GM18909 (cell line): ENCODE measurements at regions not wholly inside any gene's neighbourhood (a gene's known extent, or its start where the extent isn't known, plus 50 kb on each side); places are given as distances from the start of the nearest gene placed in this dataset.
"Not testable (repeated sequence)": the region's sequence is repeated elsewhere in the genome, so short reads cannot be mapped to it uniquely, and the experiment has no call there.

Source experiments
- ATAC-seq: cut with Tn5 transposase; IDR thresholded peaks from one replicate; pipeline ENCODE4 v1.9.1; 2021; ENCODE audit warnings: mild to moderate bottlenecking; ENCODE audit not compliant: unreplicated experiment, poor library complexity

DNA sequence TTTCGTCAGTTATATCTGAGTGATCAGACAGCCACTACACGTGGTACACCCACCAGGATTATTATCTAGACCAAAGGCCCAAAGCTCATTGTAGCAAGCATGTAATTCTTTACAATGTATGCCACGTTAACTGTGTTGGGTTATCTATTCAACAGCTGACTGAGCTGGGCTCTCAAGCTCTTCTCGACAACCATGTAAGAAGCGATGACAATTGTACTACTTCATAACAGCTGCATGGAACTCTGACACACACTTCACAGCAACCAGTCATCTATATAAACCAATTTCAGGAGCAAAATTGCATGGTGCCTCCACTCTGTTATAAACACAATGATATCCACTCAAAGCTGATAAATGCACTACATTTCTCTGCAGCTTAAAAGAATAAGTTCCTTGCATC is 701.8 kb downstream of the NR4A2 start:
- no peak for ATAC-seq

DNA sequence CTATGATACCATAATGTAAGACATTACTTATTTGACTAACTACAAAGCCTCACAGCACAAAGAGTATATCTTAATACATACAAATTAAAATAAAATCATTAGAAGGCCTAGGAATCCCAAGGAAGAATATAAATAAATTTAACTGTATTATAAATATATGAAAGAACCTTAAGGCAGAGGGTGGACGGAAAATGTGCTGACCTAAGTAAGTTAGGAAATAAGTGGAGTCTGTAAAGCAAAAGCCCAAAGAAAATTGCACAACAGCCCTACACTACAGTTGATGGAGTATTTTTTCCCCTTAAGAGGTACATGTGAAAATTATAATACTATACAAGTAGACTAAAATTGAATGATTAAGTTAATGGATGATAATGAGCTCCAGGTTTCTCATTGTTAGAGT is 710.1 kb downstream of the NR4A2 start:
- no peak for ATAC-seq

DNA sequence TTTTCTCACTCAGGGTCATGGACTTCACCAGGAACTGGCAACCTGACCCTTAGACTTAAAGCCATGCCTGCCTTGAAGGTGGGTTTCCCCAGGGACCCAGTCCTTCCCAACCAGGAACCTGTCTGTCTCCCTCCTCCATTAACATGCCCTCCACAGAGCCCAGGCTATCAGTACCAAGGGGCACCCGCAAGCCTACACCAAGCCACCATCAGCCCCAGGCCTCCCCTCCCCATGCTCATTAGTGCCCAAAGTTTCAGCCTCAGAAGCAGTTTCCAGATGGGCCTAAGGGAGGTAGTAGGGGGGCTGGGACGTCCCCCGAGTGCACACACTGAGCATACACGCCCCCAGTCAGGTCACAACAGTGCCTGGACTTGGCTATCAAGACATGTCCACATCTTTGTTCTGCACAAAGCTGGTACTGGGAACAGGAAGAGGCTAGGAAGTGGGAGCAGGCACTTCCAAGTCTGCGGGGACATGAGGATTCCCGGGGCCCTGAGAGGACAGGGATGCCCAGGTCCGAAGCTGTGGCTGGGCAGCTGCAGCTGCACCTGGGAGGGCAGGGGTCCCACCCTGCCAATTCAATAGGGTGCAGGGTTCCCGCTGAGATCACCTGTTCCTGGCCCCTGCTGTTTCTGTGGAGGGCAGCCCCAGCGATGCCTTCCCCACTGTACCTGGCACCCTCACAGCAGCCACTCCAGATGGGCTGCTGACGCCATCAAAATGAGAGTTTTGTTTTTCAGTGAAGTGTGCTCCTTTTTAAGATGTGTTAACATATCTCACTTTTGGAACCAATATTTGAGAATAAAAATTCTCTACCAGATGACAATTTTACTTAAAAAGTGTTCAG is 731.4 kb downstream of the NR4A2 start:
- ATAC-seq = no peak

DNA sequence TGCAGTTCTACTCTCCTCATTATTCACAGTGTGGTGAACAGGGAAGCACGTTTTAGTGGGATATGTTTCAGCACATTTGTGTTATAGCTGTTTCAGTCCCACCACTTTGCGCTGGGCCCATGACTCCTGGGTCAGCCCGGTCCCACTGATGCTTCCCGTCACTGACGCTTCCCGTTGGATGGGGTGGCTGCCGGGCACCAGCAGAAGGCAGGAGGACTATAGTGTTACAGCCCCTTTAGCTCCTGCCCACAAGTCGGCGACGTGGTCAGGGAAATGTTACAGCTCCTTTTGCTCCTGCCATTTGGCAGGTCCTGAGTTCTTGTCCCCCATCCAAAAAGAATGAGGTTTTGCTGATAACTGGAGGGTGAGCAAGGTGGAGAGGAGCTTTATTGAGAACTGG is 732.2 kb downstream of the NR4A2 start:
- ATAC-seq = no peak

DNA sequence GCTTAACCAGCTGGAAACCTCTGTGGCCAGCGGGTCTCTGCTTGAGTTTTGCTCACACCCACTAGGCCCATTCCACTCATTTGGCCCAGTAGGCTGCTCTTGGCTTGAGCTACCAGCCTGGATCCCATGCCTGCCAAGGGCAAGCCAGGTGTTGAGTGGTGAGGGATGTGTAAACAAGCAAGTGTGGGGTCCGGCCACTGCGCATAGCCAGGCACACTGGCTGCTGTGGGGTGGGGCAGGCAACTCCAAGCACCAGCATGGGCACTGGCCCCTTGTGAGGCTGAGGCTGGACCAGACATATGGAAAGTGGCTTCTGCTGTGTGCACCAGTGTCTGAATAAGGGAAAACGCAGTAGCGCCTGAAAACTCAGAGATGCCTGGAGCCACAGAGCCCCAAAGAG is 732.7 kb downstream of the NR4A2 start:
- no peak for ATAC-seq

DNA sequence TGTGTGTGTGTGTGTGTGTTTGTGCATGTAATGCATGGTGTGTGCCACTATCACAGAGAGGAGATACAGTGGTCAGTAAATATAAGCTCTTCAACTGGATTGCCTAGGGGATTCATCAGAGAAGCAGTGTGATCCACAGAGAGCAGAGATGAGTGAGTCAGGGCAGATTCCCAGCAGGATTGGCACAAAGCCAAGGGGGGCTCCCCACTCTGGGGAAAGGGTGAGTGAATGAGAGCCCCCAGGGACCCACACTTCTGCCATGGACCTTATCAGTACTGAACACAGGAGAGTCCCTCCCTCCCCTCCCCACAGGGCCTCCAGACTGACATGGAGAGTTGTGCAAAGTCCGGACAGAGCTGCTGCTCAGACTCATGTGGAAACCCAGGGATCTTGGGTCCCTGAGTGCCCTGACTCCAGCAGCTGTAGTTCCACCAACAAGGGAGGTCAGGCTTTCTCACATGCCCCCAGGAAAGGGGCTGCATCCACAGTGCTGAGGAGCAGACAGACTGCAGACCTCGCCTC is 748.8 kb downstream of the NR4A2 start:
- ATAC-seq = no peak

DNA sequence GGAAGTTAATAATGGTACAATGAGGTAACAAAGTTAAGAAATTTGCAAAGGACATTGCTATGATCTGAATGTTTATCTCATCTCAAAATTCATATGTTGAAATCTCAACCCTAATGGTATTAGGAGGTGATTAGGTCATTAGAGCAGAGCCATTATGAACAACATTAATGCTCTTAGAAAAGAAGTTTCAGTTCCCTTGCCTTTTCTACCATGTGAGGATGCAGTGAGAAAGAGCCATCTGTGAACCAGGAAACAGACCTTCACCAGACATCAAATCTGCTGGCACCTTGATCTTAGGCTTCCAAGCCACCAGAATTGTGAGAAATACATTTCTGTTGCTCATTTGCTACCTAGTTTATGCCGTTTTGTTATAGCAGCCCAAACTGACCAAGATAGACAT is 757.6 kb downstream of the NR4A2 start:
- no peak for ATAC-seq

DNA sequence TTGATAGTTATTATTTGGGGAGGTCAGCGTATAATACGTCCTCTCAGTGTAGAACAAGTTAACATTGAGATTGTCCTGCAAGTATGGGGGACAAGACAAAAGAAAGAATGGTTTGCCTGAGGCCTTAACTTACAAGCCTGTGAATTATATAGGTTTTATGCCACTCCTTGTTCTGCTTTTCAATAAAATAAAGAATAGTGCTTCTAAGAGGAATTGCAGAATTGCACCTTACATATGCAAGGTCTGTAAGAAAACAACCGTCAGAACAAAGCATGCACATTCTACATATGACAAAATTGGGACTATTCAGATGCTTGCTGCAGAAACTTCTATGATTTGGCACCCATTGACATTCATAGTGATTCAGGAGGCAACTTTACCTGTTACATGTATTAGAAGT is 785.0 kb downstream of the NR4A2 start:
- ATAC-seq = no peak

DNA sequence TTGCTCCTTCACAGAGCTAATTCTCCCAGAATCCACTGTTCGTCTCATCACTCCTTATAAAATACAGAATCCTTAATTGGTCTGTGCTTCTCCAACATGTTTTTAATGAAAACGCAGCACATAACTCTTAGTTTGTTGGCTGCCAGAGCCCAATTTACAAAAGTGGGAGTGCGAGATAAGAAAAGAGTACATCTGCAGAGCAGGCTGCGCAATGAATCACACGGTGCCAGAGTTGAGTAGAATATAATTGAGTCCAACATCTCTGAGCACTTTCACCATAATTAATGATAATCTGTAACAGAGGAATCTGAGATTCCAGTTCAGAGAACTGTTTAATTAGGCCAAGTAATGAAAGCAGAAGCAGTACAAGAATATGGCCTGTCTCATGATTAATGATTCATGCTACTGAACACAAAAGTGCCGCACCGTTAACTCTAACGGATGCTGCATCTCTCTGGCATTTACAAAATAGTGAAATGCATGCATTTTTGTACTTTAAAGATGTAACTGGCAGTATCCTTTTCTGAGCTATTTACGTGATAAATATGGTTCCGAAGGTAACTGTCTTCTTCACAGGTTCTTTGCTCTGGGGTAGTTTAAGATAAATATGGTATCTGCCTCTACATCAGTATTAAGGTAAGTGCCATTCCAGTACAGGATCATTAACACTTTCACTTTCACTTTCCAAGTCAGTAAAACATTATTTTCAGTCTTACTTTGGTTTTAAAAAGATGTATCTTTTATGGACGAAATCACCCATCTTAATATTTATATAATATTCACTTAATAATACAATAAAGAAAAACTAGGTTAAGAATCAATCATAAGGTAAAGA is 785.6 kb downstream of the NR4A2 start:
- ATAC-seq = no peak

DNA sequence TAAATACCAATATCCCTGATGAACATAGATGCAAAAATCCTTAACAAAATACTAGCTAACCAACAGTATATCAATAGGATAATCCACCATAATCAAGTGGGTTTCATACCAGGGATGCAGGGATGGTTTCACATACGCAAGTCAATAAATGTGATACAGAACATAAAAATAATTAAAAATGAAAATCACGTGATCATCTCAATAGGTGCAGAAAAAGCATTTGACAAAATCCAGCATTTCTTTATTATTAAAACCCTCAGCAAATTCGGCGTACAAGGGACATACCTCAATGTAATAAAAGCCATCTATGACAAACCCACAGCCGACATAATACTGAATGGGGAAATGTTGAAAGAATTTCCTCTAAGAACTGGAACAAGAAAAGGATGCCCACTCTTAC is 793.5 kb downstream of the NR4A2 start:
- not testable (repeated sequence) for ATAC-seq

DNA sequence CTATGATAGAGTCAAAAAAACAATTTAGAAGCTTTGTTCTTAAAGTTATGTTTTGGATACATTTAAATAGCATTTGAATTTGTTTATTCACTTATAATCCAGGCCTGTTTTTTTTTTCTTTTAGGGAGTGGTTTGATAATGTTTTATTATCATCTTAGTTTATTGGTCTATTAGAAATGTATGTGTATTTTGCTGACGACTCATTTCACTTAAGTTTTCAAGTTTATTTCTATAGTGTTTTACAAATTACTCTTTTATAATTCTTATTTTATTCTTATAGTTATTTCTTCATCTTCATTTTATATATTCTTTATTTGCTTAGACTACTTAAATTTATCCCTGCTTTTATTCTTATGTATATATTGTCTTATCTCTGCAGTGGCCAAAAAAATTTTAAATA is 804.5 kb downstream of the NR4A2 start:
- ATAC-seq = no peak

DNA sequence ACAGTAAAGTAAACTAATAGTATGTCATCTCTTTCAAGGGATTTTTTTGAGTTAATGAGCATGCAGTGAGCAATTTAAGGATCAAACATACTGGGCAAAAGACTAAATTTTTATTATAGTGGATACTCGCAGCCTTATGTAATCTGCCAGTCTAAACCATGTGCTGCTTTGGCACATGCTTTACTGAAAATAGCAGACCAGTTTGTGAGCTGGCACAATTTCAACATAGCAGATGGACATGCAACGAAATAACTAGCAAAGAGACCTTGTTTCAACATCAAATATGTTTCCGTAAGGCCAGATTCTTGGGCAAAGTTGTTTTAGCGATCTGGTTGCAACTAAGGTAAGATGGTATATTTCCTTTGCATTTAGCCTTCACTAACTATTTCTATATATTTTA is 807.3 kb downstream of the NR4A2 start:
- ATAC-seq = no peak

DNA sequence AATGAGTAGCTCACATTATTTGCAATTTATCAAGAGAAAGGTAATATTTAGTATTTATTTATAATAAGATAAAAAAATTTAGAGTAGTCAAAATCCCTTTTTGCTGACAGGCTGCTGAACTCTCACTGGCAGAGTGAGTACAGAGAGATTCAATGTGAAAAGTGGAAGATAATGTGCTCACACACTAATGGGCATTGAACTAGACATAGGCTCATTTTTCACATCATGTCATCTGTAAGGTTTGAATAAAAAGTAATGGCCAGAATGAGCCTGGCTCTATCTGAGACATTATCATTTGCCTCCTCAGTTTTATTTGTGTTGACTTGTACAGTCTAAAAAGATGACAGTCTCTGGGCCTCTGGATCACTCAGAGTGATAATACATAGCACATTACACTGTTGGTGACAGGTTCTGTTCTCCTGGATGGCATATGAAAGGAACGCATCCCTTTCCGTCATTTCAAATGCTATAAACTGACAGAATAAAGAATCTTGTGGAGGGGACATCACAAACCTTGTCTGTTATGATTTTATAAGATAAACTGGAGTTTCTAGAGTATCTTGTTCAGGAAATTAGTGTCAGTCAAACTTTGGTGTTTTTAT is 812.9 kb downstream of the NR4A2 start:
- no peak for ATAC-seq

DNA sequence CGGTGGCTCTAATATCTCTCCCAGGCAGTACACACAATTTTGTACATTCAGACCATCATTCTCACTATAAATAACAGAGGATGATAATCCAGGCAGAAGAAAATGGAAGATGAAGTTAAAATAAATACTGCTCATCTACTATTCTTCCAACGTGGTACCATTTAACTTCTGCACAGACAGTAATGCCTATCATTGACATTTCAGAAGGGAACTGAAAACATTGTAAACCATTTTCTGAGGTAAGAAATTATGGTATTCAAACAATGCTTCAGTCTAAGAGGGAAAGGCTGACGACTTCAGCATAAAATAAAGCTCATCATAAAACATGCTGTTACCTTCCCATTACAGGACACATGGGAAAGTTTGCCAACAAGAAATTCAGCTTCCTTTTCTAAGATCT is 814.4 kb downstream of the NR4A2 start:
- no peak for ATAC-seq

DNA sequence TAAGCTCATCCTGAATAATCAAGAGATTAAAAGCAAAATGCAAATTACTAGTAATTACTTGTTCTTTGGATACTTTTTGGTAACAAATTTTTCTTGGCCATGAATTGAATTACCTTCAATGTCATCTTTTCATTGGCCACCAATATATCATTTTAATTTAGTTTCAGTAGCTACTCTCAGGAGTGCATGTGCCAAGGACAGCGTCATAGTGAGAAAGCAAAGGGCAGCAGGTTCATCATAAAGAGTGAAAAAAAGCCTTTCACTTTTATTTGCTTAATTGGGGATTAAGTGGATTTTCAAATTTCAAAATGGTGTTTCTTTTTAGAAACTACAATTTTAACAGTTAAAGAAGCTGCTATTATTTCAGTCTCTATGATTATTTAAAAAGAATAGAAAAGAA is 815.2 kb downstream of the NR4A2 start:
- no peak for ATAC-seq

DNA sequence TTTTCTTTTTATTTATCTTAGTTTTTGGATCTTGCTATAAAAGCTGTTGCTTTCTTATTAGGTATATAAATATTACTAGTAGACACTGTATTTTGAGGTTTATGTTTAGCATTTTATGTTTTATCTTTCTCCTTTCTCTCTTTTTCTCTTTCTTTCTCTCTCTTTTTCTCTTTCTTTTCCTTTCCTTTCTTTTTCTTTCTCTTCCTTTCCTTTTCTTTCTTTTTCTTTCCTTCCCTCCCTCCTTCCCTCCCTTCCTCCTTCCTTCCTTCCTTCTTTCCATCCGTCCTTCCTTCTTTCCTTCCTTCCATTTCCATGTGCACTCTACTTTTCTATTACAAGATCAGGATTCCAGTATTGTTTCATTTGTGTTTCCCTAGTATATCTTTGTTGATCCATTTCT is 814.8 kb downstream of the KCNJ3 start:
- ATAC-seq = no peak

DNA sequence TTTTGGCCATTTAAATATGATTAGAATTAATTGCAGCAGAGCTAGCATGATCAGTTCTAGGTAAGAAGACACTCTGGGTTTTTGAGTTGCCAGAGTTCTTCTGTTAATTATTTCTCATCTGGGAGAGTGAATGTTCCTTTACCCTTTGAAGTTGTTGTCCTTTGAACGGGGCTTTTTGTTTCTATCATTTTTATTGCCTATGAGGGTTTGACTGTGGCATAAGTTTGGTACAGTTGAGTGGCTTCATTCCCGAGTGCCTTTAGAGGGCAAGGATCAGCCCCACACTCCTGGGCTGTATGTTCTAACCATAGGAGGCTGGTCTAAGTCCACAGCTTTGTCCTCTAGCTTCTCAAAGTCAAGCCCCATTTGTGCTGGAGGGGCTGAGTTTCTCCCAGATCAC is 804.3 kb downstream of the KCNJ3 start:
- no peak for ATAC-seq

DNA sequence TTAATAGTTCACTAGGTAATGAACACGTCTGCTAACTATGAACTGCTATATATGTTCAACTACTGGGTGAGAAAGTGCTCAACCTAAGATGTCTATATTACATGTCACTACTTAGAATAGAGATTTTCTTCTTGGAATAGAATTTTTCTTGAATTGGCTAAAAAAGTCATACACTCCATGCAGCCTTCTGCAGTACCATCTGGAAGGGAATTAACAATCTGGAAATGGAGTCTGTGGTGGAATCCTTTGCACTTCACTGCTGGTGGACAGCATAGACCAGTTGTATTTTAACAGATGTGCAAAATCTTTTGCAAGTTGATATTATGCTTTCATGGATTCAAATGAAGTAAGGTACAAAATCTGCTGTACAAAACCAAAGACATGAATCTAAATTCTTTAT is 799.6 kb downstream of the KCNJ3 start:
- ATAC-seq = no peak

DNA sequence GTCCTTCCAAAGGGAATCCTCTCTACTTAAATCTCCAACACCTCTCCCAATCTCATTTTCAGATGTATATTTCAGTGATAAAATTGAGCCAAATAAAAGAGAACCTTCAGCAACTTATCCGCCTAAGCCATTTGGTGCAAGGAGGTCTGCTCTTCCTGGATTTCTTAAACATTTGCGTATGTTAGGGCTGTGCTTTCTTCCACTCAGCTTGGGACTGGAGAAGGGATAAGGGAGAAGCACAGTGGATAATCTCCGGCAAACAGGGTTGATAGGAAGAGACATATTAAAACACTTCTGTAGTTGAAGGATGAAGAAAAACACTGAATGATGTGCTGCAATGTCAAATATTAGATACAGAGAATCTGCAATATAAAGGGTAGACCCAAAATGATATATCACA is 796.2 kb downstream of the KCNJ3 start:
- ATAC-seq = no peak

DNA sequence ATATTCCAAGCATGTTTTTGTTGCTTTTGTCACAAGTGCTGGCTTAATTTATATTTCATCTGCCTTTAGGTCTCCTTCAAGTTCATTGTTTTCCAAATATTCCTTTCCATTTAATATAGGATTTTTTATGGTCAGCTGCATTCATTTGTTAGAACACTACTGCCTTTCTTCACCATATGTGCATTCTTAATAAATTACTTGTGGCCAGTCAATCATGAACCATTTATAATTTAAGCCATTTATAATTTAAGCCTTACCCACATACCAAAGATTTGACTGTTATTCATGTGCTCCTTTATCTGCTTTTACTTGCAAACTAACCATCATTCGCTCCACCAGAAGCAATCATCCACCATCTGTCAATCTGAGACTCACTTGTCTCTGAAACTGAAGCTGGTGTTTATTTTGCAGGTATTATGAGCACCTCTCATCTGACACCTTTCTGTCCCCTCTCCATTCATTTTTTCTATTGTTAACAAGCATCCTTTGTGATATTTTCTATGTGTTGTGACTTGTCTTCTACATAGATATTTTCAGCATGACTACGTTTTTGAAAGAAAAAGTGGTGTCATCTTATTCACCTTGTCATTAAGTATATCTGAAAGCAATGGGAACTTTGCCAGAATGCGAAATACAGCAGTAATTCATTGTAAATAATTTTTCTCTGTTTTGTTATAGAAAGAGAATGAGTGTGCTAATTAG is 786.8 kb downstream of the KCNJ3 start:
- no peak for ATAC-seq
